Kidney glomerular epithelial cell (primary cell): ENCODE measurements at regions not wholly inside any gene's neighbourhood (a gene's known extent, or its start where the extent isn't known, plus 50 kb on each side); places are given as distances from the start of the nearest gene placed in this dataset.

Experiments used
- DNase-seq: peaks from one replicate; lab custom pipeline; 2025; lab: John Stamatoyannopoulos, UW

- DNase-seq: no peak
Measured at GRCh38 chr10:121033366-121033765, 182.2 kb downstream of the WDR11 start.

GRCh38 chr10:121036431-121036830, 185.3 kb downstream of the WDR11 start:
- DNase-seq: no peak

GRCh38 chr10:121041499-121041898, 190.3 kb downstream of the WDR11 start:
- no peak for DNase-seq

- DNase-seq: peak; percentile 27
Measured at GRCh38 chr10:121041906-121042305, 190.7 kb downstream of the WDR11 start.

- no peak for DNase-seq
Measured at GRCh38 chr10:121042342-121042741, 191.2 kb downstream of the WDR11 start.

GRCh38 chr10:121043124-121043849, 192.1 kb downstream of the WDR11 start:
- no peak for DNase-seq

- DNase-seq: peak; percentile 27
Measured at GRCh38 chr10:121048749-121049148, 197.6 kb downstream of the WDR11 start.

- DNase-seq: no peak
Measured at GRCh38 chr10:121049489-121049888, 198.3 kb downstream of the WDR11 start.

GRCh38 chr10:121049923-121050322, 198.8 kb downstream of the WDR11 start:
- DNase-seq: no peak

- no peak for DNase-seq
Measured at GRCh38 chr10:121051171-121051570, 200.0 kb downstream of the WDR11 start.

GRCh38 chr10:121051696-121052279, 200.6 kb downstream of the WDR11 start:
- no peak for DNase-seq

- DNase-seq: no peak
Measured at GRCh38 chr10:121053151-121053550, 202.0 kb downstream of the WDR11 start.

- no peak for DNase-seq
Measured at GRCh38 chr10:121054874-121055273, 203.7 kb downstream of the WDR11 start.

GRCh38 chr10:121057269-121057668, 206.1 kb downstream of the WDR11 start:
- no peak for DNase-seq

GRCh38 chr10:121058082-121058481, 206.9 kb downstream of the WDR11 start:
- no peak for DNase-seq

GRCh38 chr10:121059351-121059750, 208.2 kb downstream of the WDR11 start:
- no peak for DNase-seq

- DNase-seq: no peak
Measured at GRCh38 chr10:121062115-121062514, 211.0 kb downstream of the WDR11 start.

GRCh38 chr10:121063744-121064143, 212.6 kb downstream of the WDR11 start:
- DNase-seq: no peak

GRCh38 chr10:121064491-121064890, 213.3 kb downstream of the WDR11 start:
- DNase-seq: no peak

- DNase-seq: no peak
Measured at GRCh38 chr10:121065330-121065729, 214.2 kb downstream of the WDR11 start.

- no peak for DNase-seq
Measured at GRCh38 chr10:121069061-121069850, 218.1 kb downstream of the WDR11 start.

GRCh38 chr10:121070275-121071070, 219.3 kb downstream of the WDR11 start:
- no peak for DNase-seq
